COLO829 (cell line): ENCODE measurements at regions not wholly inside any gene's neighbourhood (a gene's known extent, or its start where the extent isn't known, plus 50 kb on each side); places are given as distances from the start of the nearest gene placed in this dataset.

ENCODE experiments used
- DNase-seq: peaks from one replicate; pipeline ENCODE4 v3.0.0; 2012; ENCODE audit warnings: low spot score

DNA sequence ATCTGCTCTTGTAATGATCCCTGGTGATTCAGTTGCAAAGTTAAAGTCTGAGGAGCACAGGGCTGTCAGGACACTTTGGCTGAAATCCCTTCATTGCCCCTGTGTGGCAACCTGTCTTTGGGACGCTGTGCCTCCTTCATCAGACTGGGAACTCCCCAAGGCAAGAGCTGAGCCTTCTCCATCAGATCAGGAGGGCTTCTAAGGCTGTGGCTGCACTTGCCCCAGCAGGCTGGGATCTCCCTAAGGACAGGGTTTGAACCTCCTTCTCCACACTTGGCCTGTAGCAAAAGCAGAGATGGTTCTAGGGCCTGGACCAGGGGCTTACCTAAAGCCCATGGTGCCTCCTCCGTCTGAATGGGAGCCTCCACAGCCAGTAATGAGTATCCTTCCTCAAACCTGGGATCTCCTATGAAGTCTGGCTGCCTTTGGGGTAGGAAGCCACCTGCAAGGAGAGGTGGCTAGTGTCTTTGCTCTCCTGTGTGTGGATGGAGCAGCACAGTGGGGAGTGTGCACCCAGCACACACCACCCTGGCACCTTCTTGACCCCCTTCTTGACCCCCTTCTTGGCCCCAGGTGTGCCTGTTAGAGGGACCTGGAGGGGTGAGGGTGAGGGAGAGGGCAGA, 79.0 kb upstream of the NKD1 start:
- no peak for DNase-seq

DNA sequence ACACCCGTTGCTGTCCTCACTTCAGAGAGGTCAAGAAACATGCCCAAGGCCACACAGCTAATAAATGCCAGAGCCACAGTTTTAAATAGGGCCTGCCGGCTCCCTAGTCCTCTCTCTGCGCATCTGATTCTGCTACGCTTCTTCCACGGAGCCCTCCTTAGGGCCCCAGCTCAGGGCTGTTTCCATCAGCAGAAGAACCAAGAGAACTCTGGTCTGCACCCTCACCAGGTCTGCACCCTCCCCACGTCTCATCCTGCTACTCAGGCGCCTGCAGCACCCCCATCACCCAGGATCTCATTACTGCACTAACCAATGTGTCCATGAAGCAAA, 79.5 kb upstream of the NKD1 start:
- DNase-seq = no peak

- no peak for DNase-seq
Measured at GRCh38 chr16:50467943-50468748, 80.0 kb upstream of the NKD1 start.

DNA sequence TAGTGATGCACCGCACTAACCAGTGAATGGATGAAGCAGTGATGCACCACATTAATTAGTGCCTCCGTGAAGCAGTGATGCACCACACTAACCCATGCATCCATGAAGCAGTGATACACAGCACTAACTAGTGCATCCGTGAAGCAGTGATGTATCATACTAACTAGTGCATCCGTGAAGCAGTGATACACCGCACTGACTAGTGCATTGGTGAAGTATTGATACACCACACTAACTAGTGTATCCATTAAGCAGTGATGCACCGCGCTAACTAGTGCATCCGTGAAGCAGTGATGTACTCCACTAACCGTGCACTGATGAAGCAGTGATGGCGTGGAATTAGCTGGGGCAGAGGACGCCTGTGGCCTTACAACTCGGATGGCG, 80.6 kb upstream of the NKD1 start:
- DNase-seq = no peak

DNA sequence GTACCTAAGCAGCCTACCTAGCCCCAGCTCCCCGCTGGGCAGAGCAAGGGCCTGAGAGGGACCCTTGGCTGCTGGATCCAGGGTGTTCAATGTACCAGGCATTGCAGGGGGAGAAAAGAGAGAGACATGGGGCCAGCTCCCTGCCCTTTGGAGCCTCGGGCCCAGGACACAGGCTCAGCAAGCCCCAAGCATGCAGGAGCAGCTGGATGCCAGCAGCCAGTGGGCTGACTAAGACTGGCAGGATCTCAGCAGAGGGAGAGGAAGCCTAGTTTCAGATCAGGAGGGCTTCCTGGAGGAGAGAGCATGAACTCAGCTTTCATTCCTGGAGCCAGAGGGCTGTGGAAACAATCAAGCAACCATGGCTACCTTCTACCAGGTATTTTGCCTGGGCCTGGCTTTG, 82.0 kb upstream of the NKD1 start:
- DNase-seq = no peak

DNA sequence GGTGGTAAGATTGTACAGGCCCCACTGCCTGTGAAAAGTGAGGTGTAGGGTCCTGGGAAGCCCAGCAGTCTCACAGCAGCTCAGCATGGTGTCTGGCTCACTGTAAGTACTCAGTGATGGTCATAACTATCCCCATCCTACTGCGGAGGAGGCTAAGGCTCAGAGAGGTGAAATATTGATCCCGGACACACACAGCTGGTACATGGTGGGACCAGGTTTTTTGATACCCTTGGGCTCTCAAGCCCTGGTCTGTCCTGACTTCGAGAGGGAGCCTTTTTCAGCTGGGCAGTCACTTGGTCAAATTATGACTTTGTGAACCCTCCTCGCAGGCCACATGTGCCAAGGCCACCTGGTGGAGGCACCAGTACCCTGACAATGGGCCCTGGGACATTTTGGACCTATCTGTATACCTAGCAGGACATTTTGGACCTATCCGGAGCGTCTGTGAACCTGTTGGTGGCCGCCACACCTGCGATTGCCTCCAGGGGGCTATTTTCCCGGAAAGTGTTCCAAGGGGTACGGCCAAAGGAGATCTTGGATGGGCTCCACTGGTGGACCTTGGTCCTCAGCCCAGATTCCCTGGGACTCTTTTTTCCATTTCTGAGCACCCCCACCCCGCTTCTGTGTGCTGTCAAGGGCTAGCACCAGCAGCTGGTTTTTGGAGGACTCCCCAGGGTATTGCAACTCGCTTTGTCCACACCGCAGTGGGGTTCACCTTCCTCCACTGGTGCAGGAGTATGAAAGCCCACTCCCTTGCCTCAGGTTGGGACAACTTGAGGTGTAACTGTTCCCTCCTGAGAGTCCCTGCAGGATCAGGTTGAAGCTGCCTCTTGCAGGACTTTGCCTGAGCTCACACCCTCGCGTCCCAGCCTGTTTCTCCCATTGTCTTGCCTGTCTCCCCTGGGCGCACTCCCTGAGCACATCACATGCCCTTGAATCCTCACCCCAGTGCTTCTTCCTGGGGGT, 83.6 kb upstream of the NKD1 start:
- no peak for DNase-seq

DNA sequence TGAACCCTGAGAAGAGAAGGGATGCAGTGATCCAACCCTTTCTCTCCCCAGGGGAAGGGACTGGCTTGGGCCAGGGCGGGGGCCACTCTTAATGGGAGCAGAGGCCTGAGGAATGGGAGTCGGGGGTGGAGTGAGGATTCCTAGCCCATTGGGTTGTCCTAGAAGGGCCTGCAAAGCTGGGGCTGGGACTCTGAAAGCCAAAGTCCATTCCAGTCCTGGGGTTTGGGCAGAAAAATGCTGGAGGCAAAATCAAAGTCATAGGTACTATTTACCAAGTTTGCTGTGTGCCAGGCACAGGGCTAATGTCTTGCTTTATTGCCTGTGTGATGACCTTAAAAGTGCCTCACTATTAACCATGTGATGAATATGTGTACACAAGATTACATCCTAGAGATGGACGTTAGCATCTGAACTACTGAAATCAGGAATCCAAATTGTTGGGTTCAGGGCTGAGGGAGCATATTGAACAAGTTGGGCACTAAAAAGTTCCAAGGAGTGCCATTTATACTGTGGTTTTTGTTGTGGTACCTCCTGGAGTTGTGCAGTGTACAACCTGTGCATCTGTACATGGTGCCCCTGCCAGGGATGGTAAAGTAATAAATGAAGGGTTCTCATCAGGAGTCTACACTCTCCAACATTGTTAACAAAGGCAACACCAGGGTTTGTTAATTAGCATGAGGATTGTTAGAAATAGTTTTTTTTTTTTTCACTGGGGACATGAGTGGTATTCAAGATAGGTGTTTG, 84.4 kb upstream of the NKD1 start:
- DNase-seq = no peak

- no peak for DNase-seq
Measured at GRCh38 chr16:50462793-50463507, 85.2 kb upstream of the NKD1 start.

DNA sequence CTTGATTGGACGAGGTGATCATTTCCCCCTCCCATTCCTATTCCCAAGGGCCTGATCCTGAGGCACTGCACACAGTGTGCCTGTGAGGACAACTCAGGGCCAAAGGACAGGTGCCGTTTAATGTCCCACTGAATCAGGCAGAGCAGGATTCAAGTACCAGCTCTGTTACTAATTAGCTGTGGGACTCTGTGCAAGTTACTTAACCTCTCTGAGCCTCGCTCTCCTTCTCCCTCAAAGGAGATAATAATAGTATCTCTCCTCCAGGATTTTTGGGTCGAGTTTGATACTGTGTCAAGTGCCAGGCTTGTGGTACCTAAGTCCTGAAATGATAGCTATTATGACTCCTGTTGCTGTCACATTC, 86.8 kb upstream of the NKD1 start:
- no peak for DNase-seq

- no peak for DNase-seq
Measured at GRCh38 chr16:50460538-50461399, 87.4 kb upstream of the NKD1 start.

DNA sequence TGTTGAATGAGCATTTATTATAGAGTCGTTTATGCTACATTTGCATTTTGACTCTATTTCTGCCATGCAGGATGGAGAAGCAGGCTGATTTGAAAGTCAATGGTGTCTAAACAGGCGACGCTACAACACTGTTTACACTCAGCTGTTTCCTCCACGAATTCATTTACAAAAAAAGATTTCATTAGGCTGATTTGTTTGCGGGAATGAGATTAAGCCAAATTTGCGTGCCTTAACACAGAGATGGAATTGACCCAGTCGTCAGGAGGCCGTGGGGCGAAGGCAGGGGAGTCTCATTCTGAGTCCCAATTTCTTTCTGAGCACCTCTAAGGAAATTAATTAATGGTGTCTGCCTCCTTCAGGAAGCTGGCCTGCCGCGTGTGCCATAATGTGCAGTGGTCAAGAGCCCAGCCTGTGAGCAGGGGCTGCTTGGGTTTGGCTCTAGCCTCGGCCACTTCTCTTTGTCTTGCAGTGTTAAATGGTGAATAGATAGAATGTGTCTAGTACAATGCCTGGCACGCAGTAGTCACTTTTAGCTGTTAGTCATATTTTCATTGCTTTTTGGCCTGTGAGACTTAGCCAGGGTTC, 88.6 kb upstream of the NKD1 start:
- no peak for DNase-seq

GRCh38 chr16:50458667-50459495, 89.3 kb upstream of the NKD1 start:
- DNase-seq = no peak

DNA sequence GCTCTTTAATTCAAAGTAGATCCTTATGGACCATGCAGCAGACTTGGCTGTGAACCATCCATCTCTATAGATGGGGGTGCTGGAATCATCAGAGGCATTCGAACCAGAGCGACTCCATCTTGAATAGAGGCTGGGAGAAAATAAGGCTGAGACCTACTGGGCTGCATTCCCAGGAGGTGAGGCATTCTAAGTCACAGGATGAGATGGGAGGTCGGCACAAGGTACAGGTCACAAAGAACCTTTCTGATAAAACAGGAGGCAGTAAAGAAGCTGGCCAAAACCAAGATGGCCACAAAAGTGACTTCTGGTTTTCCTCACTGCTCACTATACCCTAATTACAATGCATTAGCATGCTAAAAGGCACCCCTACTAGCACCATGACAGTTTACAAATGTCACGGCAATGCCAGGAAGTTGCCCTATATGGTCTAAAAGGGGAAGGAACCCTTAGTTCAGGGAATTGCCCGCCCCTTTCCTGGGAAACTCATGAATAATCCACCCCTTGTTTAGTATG, 89.2 kb upstream of the BRD7 start:
- DNase-seq = no peak

DNA sequence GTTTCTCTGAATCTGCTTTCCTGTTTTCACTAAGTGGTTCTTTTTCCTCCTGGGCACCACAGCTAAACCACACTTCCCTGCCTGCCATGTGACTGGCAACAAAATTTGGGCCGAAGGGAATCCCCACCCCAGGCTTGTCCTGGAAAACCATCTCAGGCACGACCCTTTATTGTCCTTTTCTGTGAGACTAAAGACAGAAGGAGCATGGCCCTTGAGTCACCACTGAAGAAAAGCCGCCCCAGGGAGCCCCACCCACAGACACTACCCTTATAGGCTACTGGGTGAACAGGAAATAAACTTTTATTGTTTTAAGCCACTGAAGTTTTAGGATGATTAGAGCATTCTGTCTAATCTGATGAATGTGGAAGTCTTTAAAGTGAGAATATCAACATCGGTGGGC, 88.6 kb upstream of the BRD7 start:
- no peak for DNase-seq

GRCh38 chr16:50455288-50455845, 86.6 kb upstream of the BRD7 start:
- no peak for DNase-seq

DNA sequence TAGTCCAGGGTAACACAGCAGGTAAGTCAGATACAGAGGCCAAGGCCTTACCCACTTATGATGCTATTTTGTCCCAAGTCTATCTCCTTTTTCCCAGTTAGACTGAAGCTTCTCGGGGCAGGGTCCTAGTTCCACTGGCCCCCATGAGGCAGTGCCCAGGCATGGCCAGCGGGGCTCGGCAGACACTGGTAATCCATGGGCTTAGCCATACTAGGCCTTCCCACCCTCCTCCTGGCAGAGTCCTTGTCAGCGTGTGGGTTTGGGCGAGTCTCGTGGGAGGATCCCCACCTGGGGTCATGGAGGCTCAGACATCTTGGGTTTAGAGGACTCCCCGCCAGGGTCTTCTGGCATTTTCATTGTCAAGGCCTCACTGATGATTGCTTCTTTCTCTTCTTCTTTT, 84.7 kb upstream of the BRD7 start:
- no peak for DNase-seq

GRCh38 chr16:50451951-50452508, 83.2 kb upstream of the BRD7 start:
- no peak for DNase-seq

DNA sequence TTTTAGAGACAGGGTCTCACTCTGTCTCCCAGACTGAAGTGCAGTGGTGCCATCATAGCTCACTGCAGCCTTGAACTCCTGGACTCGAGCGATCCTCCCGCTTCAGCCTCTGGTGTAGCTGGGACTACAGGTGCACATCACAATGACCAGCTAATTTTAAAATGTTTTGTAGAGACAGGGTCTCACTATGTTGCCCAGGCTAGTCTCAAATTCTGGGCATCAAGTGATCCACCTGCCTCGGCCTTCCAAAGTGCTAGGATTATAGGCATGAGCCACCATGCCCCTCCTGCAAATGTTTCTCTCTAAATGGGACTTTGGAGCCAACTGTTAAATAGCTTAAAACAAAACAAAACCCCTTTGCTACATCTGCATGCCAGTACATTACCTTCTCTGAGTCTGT, 82.2 kb upstream of the BRD7 start:
- DNase-seq = no peak

DNA sequence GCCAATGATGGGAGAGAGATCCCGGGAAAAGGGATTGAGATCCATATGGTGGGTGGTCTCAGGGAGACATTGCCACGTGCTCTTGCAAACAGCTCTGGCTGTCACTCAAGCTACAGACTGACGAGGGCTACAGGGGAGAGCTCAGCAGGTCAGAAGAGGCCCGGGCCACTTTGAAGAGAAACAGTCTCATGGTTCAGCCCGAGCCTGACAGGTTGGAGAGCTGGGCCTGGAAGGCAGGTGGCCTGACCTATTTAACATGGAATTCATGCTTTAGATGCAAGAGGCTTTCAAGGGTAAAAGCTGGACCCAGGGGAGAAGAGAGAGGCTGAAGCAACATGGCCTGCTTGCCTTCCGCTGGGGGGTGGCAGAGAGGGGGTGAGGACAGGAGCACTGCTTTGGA, 81.0 kb upstream of the BRD7 start:
- no peak for DNase-seq
